HepG2 (cell line): ENCODE measurements at regions not wholly inside any gene's neighbourhood (a gene's known extent, or its start where the extent isn't known, plus 50 kb on each side); places are given as distances from the start of the nearest gene placed in this dataset.

ENCODE experiments used
- AGO2 ChIP-seq: fragments of 200-400 bp; formaldehyde crosslinking; optimal IDR thresholded peaks from 2 replicates; pipeline ENCODE3; 2017; ENCODE audit warnings: mild to moderate bottlenecking, low read depth, low read length, moderate library complexity
- CHCHD3 ChIP-seq: sonication (generic); formaldehyde crosslinking; IDR thresholded peaks from 2 replicates; pipeline ENCODE4 v1.8.0; 2022; ENCODE audit warnings: mild to moderate bottlenecking, missing genetic modification reagents, moderate library complexity
- ISX ChIP-seq: sonication (generic); formaldehyde crosslinking; conservative IDR thresholded peaks from 2 replicates; pipeline ENCODE4 v1.5.0; 2020; ENCODE audit warnings: missing genetic modification reagents
- MAF1 ChIP-seq: sonication (generic); formaldehyde crosslinking; IDR thresholded peaks from 2 replicates; pipeline ENCODE4 v1.5.0; 2020; ENCODE audit warnings: missing genetic modification reagents, borderline replicate concordance
- RAD21 ChIP-seq: fragments of 450-650 bp; formaldehyde crosslinking; IDR thresholded peaks from 2 replicates; pipeline ENCODE4 v1.5.0; 2020; ENCODE audit warnings: mild to moderate bottlenecking
- STAG1 ChIP-seq: sonication (generic); formaldehyde crosslinking; IDR thresholded peaks from 2 replicates; pipeline ENCODE4 v1.4.0; 2020; ENCODE audit warnings: missing genetic modification reagents
- U2AF1 ChIP-seq: fragments of 200-400 bp; formaldehyde crosslinking; optimal IDR thresholded peaks from 2 replicates; pipeline ENCODE3; 2017; ENCODE audit warnings: mild to moderate bottlenecking, low read depth, low read length
- WIZ ChIP-seq: sonication (generic); formaldehyde crosslinking; IDR thresholded peaks from 2 replicates; pipeline ENCODE4 v1.5.1; 2020; ENCODE audit warnings: mild to moderate bottlenecking, missing genetic modification reagents
- ZC3H4 ChIP-seq: sonication (generic); formaldehyde crosslinking; IDR thresholded peaks from 2 replicates; pipeline ENCODE4 v1.4.0; 2020; ENCODE audit warnings: missing genetic modification reagents, borderline replicate concordance
- ZFP36 ChIP-seq: fragments of 150-350 bp; IDR thresholded peaks from 2 replicates; pipeline ENCODE4 v1.6.1; 2018; ENCODE audit warnings: borderline replicate concordance, low read length, low read depth; ENCODE audit not compliant: partially characterized antibody
- ZFX ChIP-seq: sonication (generic); formaldehyde crosslinking; IDR thresholded peaks from 2 replicates; pipeline ENCODE4 v1.4.0; 2020; ENCODE audit warnings: mild to moderate bottlenecking, low read depth, missing genetic modification reagents, moderate library complexity
- ZNF251 ChIP-seq: sonication (generic); formaldehyde crosslinking; IDR thresholded peaks from 2 replicates; pipeline ENCODE4 v1.9.0; 2021; ENCODE audit warnings: mild to moderate bottlenecking, missing genetic modification reagents
- TF ChIP-seq, protein P1 (sequence below): sonication (generic); formaldehyde crosslinking; IDR thresholded peaks from 2 replicates; pipeline ENCODE4 v1.5.0; 2020; ENCODE audit warnings: mild to moderate bottlenecking, missing genetic modification reagents
- TF ChIP-seq, protein P2 (sequence below): sonication (generic); formaldehyde crosslinking; IDR thresholded peaks from 2 replicates; pipeline ENCODE4 v1.5.1; 2020; ENCODE audit warnings: missing genetic modification reagents, mild to moderate bottlenecking, borderline replicate concordance
- TF ChIP-seq, protein P3 (sequence below): sonication (generic); formaldehyde crosslinking; IDR thresholded peaks from 2 replicates; pipeline ENCODE4 v1.5.0; 2020; ENCODE audit warnings: mild to moderate bottlenecking, missing genetic modification reagents, moderate library complexity
- TF ChIP-seq, protein P4 (sequence below): sonication (generic); formaldehyde crosslinking; IDR thresholded peaks from 2 replicates; pipeline ENCODE4 v1.4.0; 2020; ENCODE audit warnings: missing genetic modification reagents

DNA sequence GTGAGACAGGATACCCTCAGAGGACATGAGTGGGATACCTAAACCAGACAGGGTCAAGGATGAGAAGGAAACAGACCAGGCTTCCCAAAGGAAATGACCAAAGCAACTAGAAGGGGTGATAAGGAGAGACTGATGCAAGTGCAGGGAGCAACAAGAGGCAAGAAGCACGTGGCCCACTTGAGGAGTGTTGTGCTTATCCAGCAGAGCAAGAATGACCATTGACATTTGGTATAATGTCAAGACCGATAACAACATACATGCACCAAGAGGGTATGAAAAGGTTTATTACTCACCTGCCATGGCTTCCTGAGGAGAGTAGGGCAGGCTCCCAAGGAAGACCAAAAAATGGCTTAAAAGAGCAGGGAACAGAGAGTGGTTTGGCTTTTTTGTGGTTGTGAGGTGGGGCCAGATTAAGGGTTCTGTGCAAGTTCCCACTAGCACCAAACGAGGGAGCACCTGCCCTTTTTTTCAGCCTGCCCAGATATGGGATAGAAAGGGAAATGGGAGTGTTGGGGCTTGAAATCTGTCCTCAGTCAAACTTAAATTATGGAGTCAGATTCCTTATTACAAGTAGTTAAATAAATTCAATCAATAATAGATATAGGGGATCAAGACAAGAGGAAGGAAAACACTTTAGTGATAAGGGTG is 513.6 kb downstream of the RASEF start (continued):
- TF ChIP-seq, protein P1, sequence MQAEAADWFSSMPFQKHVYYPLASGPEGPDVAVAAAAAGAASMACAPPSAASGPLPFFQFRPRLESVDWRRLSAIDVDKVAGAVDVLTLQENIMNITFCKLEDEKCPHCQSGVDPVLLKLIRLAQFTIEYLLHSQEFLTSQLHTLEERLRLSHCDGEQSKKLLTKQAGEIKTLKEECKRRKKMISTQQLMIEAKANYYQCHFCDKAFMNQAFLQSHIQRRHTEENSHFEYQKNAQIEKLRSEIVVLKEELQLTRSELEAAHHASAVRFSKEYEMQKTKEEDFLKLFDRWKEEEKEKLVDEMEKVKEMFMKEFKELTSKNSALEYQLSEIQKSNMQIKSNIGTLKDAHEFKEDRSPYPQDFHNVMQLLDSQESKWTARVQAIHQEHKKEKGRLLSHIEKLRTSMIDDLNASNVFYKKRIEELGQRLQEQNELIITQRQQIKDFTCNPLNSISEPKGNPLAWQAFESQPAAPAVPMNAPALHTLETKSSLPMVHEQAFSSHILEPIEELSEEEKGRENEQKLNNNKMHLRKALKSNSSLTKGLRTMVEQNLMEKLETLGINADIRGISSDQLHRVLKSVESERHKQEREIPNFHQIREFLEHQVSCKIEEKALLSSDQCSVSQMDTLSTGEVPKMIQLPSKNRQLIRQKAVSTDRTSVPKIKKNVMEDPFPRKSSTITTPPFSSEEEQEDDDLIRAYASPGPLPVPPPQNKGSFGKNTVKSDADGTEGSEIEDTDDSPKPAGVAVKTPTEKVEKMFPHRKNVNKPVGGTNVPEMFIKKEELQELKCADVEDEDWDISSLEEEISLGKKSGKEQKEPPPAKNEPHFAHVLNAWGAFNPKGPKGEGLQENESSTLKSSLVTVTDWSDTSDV (CRISPR knock-in tag) = no peak
- TF ChIP-seq ZC3H4 (CRISPR knock-in tag) (no peak), ISX (no peak), CHCHD3 (no peak), STAG1 (CRISPR knock-in tag) (peak; percentile 76), MAF1 (CRISPR knock-in tag) (no peak), AGO2 (no peak), RAD21 (0 out of 2 replicates have a peak, but pooled peaks have one; percentile 21), ZFP36 (no peak), U2AF1 (no peak), ZFX (no peak), ZNF251 (no peak), WIZ (CRISPR knock-in tag) (no peak)
- TF ChIP-seq, protein P2, sequence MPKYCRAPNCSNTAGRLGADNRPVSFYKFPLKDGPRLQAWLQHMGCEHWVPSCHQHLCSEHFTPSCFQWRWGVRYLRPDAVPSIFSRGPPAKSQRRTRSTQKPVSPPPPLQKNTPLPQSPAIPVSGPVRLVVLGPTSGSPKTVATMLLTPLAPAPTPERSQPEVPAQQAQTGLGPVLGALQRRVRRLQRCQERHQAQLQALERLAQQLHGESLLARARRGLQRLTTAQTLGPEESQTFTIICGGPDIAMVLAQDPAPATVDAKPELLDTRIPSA = no peak
- TF ChIP-seq, protein P3, sequence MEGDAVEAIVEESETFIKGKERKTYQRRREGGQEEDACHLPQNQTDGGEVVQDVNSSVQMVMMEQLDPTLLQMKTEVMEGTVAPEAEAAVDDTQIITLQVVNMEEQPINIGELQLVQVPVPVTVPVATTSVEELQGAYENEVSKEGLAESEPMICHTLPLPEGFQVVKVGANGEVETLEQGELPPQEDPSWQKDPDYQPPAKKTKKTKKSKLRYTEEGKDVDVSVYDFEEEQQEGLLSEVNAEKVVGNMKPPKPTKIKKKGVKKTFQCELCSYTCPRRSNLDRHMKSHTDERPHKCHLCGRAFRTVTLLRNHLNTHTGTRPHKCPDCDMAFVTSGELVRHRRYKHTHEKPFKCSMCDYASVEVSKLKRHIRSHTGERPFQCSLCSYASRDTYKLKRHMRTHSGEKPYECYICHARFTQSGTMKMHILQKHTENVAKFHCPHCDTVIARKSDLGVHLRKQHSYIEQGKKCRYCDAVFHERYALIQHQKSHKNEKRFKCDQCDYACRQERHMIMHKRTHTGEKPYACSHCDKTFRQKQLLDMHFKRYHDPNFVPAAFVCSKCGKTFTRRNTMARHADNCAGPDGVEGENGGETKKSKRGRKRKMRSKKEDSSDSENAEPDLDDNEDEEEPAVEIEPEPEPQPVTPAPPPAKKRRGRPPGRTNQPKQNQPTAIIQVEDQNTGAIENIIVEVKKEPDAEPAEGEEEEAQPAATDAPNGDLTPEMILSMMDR (CRISPR knock-in tag) = peak; percentile 44
- TF ChIP-seq, protein P4, sequence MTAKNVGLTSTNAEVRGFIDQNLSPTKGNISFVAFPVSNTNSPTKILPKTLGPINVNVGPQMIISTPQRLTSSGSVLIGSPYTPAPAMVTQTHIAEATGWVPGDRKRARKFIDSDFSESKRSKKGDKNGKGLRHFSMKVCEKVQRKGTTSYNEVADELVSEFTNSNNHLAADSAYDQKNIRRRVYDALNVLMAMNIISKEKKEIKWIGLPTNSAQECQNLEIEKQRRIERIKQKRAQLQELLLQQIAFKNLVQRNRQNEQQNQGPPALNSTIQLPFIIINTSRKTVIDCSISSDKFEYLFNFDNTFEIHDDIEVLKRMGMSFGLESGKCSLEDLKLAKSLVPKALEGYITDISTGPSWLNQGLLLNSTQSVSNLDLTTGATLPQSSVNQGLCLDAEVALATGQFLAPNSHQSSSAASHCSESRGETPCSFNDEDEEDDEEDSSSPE = no peak
